ENCODE measurements at regions not wholly inside any gene's neighbourhood (a gene's known extent, or its start where the extent isn't known, plus 50 kb on each side); places are given as distances from the start of the nearest gene placed in this dataset.

DNA sequence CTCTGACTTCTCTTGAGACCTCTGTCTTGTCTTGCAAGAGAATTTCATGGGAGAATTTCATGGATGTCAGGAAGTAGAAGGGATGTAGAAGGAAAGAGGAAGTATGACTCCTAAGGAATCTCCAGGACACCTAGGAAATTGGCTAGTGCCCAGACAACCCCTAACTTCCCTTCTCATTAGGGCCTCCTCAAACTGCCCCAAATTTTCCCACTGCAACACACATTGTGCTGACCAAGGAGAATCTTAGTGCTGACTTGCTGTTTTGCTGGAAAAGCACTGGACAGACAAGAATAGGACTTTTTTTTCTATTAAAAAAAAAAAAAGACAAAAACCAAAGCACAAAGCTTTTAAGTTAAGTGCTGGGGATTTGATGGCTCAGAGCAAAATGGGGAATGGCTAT is 236.1 kb upstream of the CADM1 start:
- in situ Hi-C loops (cut with HindIII; ENCODE audit: low sequenced_read_pairs), result no loop called here

DNA sequence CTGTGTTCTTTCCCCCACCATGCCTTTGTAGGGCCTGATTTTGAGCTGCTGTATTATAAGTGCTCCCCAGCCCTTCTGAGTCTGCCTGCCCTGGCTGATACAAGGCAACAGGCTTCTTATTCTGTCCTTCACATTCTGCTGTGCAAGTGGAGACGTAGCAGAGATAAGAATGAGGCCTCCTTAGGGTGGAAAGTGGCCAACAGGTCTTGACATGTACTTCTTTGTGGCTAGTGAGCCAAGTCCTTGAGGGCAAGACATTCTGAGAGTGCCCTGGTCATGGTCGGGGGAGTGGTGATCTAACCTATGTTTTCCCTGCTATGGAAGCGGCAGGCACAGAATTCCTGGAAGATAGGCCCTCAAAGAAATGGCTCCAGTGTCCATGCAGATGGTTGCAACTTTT is 235.7 kb upstream of the CADM1 start:
- in situ Hi-C loops (cut with HindIII; ENCODE audit: low sequenced_read_pairs), result no loop called here

GRCh38 chr11:115739146-115739545 is 234.9 kb upstream of the CADM1 start:
- in situ Hi-C loops (cut with HindIII; ENCODE audit: low sequenced_read_pairs), result no loop called here

GRCh38 chr11:115737875-115738274 is 233.7 kb upstream of the CADM1 start:
- in situ Hi-C loops (cut with HindIII; ENCODE audit: low sequenced_read_pairs), result no loop called here

DNA sequence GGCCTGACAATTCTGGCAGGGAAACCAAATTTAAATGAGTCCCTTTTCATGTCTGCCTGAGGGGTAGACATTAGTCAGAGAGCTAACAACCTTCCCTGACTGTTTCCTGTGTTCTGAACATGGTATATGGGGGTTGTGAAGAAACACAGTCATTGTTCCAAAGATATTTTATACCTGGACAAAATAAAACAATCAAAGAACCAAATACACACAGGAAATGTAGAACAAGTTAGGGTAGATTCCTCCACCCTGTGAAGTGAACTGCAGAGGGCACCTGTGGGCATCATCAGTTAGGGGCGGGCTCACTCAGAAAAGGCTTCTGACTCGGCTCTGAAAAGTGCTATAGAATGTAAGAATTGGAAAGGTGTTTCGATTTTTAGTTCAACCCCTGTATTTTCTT is 231.9 kb upstream of the CADM1 start:
- in situ Hi-C loops (cut with HindIII; ENCODE audit: low sequenced_read_pairs), result no loop called here

GRCh38 chr11:115724666-115725065 is 220.5 kb upstream of the CADM1 start:
- in situ Hi-C loops (cut with HindIII; ENCODE audit: low sequenced_read_pairs), result no loop called here

DNA sequence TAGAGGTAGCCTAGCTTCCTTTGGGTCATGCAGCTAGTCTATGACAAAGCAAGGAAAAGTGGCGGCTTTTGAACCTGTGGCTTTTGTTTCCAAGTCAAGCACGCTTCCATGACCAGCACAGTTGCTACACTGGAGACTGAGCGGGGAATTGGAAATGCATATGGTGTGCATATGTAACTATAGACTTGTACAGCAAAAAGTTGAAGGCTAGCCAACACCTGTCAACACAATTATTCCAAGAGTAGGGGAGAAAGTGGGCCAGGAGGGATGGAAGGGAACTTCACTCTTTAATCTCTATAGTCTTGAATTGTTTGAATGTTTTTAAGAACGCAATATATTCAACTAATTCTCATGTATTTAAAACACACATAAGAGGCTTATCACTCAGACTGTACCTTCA is 218.5 kb upstream of the CADM1 start:
- in situ Hi-C loops (cut with HindIII; ENCODE audit: low sequenced_read_pairs), result no loop called here

GRCh38 chr11:115721296-115721995 is 217.2 kb upstream of the CADM1 start:
- in situ Hi-C loops (cut with HindIII; ENCODE audit: low sequenced_read_pairs), result no loop called here

DNA sequence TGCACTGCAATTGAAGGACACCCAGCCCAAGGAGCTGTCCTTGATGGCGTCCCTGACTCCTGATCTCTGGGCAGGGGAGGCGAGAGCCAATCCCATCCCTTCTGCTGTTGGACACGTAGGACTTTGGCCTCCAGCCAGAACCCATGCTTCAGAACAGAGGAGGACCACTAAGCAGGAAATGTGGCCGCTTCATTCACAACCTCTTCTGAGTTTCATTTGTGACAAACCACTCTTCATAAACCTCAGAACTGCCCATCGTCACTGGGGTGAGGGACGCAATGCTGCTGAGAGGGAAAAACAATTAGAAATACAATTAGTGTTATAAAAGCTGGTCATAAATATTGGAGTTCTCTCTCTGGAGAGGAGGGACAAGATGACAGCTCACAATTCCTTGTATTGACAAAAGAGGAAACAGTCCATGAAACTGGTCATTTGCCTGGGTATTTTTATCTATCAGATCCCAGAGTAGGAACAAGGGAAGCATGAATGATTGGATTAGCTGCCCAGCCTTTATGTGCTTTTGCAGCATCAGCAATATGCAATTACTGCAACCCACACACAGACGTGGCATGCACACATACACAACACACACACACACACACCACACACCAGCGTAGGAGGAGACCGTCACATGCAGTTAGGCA is 216.5 kb upstream of the CADM1 start:
- in situ Hi-C loops (cut with HindIII; ENCODE audit: low sequenced_read_pairs), result no loop called here

DNA sequence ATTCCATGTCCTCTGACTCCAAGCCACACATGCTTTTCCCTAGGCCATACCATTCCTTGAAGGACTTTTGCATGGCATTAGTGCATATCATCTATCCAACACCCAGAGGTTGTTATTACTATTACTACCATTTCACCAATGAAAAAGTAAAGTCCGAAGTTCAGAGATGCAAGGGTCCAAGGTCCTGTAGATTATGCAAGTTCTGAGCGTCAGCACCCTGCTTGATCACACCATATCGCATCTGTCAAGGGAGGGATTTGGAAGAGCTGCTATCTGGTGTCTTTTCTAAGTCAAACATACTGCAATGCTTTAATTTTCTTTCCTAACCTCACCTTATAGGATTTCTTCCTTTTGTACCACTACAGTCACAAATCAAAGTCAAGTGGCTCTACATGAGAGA is 214.7 kb upstream of the CADM1 start:
- in situ Hi-C loops (cut with HindIII; ENCODE audit: low sequenced_read_pairs), result no loop called here

DNA sequence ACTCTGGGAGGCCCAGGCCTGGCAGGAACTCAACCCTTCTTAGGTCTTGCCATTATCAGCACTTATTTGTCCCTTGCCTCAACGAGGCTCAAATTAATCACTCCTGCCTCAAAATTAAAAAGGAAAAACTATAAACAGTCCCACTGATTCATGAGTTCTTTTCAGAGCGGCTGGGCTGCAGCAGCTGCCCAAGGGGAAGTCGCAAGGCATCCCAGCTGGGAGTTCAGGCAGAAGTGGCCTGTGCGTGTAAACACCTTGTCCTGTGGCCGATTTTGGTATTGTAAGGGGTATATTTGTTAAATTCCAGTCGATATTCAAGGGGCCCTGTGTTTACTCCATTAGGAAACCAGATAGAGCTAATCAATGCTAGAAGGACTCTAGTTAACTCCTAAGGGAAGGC is 213.9 kb upstream of the CADM1 start:
- in situ Hi-C loops (cut with HindIII; ENCODE audit: low sequenced_read_pairs), result no loop called here

- in situ Hi-C loops (cut with HindIII; ENCODE audit: low sequenced_read_pairs), result no loop called here
Observed at GRCh38 chr11:115716601-115717529, 212.7 kb upstream of the CADM1 start.

DNA sequence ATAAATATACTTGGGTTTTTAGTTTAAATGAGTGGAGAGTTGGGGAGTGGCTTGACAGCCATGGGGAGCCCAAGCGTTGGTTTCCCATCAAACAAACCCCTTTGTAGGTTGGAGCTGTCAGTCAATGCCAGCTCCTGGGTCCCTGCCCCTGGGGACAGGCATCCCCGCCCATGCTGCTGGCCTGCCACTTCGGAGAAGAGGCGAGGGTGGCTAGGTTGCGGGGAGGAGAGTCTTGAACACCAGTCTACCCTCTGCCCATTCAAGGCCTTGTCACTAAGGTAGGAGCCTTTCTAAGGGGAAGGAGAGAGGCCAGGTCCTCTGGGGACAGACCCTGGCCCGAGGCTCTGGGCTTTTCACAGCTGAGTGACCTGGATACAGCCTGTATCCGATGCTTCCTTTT is 211.9 kb upstream of the CADM1 start:
- in situ Hi-C loops (cut with HindIII; ENCODE audit: low sequenced_read_pairs), result no loop called here

DNA sequence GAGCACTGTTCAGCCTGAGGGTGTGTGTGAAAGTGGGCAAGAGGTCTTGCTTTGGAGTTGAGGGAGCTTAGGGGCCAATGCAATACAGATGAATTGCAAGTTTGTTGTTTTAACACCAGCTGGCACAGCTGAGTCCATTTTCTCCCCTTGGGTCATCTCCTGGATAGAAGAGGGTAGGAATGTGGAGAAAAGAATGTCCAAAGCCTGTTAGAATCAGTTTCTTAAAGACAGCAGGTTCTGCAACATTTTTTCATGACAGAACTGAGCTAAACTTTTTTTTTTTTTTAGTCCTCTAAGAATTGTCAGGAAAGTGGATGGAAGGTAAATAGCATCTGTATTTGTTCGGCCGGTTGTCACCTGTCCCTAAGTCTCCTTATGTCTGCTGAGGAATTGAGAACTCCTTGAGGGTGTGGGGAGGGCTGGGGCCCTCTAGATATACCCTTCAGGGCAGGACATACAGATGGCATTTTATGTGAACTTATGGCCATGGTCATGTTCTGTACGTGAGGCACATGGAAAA is 211.1 kb upstream of the CADM1 start:
- in situ Hi-C loops (cut with HindIII; ENCODE audit: low sequenced_read_pairs), result no loop called here

DNA sequence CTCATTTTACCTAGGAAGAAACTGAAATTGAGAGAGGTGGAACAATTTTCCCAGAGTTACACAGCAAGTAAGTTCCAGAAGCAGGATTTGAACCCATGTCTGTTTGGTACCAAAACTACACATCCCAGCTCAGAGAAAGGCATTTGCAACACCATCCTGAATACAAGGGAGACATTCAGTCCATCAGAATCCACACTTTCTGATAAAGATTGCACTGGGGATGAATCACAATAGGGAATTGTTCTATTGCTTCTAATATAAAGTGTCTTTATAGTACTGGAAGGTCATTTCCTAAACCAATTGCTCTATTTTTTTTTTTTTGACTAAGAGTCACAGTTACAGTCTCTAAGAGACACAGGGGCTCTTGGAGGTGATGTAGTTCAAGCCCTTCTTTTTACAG is 208.1 kb upstream of the CADM1 start:
- in situ Hi-C loops (cut with HindIII; ENCODE audit: low sequenced_read_pairs), result no loop called here

- in situ Hi-C loops (cut with HindIII; ENCODE audit: low sequenced_read_pairs), result no loop called here
Observed at GRCh38 chr11:115710980-115711379, 206.8 kb upstream of the CADM1 start.

- in situ Hi-C loops (cut with HindIII; ENCODE audit: low sequenced_read_pairs), result no loop called here
Observed at GRCh38 chr11:115710426-115710825, 206.2 kb upstream of the CADM1 start.

DNA sequence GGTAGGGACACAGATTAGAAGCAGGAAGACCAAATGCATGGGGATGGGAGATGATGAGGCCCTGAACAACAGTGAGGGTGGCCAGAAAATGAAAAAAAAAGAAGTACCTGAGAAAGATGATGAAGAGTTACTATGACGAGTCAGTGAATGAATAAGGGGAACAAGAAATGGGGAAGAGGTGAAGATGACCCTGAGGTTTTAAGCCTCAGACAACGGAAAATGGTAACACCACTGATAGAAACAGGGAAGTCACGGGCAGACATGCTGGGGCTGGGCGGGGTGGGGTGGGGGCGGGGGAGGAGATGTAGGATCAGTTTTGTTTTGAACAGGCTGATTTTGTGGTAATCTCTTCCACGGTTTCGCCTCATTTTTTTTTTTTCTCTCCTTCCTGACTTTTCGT is 205.1 kb upstream of the CADM1 start:
- in situ Hi-C loops (cut with HindIII; ENCODE audit: low sequenced_read_pairs), result no loop called here

GRCh38 chr11:115707180-115707905 is 203.1 kb upstream of the CADM1 start:
- in situ Hi-C loops (cut with HindIII; ENCODE audit: low sequenced_read_pairs), result no loop called here

GRCh38 chr11:115706626-115707135 is 202.5 kb upstream of the CADM1 start:
- in situ Hi-C loops (cut with HindIII; ENCODE audit: low sequenced_read_pairs), result no loop called here

DNA sequence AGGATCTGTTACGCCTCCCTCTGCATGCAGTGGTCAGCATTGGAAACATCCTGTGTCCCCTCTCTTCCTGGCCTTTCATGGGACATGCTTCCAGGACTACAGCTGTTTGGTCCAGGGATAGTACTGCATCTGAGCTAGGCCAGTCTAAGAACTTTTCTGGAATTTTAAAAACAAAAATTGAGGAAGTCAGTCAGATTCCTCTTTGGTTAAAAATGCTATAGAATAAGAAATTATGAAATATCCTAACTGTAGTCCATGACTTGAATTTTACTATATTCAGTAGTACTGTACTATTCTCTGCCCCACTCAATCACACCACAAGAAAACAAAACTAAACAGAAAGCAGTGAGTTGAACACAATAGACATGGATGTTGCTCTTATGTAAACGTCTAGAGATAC is 201.0 kb upstream of the CADM1 start:
- in situ Hi-C loops (cut with HindIII; ENCODE audit: low sequenced_read_pairs), result no loop called here

Measured in endothelial cell of hepatic sinusoid (primary cell).